ENCODE measurements at regions not wholly inside any gene's neighbourhood (a gene's known extent, or its start where the extent isn't known, plus 50 kb on each side); places are given as distances from the start of the nearest gene placed in this dataset.

DNA sequence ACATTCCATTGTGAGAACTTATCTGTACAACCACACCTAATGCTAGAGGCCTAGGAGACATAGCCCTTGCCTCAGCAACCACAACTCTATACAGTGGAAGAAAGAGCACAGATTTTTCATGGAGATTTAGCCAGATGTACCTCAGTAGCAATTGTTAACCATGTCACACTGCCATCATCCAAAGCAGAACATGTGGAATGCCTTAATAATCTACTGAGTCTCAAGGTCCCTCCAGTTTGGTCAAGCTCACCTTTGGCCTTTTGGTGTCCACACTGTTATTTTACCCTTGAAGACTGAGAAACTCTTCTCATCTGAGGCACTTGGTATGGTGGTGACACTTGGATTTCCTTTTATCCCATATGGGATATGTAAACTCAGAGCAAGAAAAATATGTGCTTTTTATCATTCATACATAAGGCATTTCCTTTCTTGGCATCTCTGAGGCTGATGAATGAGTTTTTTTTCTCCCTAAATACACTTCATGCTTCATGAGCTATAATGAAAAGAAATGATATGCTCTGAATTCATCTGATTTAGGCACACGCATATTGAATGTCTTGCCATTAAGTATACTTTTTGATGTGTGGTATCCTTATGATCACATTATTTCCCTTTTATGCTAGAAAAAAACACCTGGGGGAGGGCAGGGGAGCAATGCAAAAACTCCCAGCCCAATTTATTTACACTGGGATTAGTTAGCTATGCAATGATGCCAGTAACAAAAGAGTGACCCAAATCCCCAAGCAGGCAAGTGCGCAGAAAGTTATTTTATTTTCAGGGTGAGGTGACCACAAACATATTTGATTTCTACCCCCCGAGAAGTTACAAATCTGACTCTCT, 63.3 kb upstream of the ME3 start:
- TF ChIP-seq, protein P1, sequence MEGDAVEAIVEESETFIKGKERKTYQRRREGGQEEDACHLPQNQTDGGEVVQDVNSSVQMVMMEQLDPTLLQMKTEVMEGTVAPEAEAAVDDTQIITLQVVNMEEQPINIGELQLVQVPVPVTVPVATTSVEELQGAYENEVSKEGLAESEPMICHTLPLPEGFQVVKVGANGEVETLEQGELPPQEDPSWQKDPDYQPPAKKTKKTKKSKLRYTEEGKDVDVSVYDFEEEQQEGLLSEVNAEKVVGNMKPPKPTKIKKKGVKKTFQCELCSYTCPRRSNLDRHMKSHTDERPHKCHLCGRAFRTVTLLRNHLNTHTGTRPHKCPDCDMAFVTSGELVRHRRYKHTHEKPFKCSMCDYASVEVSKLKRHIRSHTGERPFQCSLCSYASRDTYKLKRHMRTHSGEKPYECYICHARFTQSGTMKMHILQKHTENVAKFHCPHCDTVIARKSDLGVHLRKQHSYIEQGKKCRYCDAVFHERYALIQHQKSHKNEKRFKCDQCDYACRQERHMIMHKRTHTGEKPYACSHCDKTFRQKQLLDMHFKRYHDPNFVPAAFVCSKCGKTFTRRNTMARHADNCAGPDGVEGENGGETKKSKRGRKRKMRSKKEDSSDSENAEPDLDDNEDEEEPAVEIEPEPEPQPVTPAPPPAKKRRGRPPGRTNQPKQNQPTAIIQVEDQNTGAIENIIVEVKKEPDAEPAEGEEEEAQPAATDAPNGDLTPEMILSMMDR (IDR thresholded peaks at IDR 0.05), result no peak
- TF ChIP-seq POLR2A (IDR thresholded peaks at IDR 0.05), result no peak
- TF ChIP-seq POLR2AphosphoS5 (IDR thresholded peaks at IDR 0.05), result no peak

Measured in breast epithelium (tissue), 3 donors.